ENCODE measurements at regions not wholly inside any gene's neighbourhood (a gene's known extent, or its start where the extent isn't known, plus 50 kb on each side); places are given as distances from the start of the nearest gene placed in this dataset.

DNA sequence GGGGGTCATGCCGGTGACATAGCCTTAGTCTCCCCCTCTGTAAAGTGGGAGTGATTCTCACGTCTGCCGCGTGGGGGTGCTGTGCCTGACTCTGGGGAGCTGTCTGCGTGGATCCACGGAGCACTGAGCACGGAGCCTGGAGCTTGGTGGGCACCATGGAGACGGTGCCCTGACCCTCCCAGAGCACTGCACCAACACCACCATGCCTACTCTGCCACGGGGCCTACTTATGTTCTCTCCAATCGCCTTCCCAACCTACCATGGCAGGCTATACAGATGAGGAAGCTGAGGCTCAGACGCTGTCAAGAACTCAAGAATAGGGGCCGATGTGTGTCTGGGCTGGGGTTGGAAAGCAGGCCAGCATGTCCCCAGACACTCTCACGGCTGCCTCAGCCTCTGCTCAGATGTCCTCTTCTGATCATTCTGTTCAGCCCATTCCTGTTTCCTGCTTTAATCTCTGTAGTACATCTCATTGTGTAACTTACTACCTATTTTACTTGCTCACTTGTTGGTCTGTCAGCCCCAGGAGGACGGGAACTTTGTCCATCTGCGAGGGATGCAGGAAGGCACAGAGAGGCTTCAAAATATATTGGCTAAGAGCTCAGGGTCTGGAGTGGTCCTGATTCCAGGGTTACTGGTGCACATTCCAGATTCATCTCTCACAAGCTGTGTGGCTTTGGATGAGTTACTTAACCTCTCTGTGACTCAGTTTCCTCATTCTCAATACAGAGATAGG, 168.1 kb upstream of the HS6ST1 start:
- POLR2A ChIA-PET: no interaction called here

DNA sequence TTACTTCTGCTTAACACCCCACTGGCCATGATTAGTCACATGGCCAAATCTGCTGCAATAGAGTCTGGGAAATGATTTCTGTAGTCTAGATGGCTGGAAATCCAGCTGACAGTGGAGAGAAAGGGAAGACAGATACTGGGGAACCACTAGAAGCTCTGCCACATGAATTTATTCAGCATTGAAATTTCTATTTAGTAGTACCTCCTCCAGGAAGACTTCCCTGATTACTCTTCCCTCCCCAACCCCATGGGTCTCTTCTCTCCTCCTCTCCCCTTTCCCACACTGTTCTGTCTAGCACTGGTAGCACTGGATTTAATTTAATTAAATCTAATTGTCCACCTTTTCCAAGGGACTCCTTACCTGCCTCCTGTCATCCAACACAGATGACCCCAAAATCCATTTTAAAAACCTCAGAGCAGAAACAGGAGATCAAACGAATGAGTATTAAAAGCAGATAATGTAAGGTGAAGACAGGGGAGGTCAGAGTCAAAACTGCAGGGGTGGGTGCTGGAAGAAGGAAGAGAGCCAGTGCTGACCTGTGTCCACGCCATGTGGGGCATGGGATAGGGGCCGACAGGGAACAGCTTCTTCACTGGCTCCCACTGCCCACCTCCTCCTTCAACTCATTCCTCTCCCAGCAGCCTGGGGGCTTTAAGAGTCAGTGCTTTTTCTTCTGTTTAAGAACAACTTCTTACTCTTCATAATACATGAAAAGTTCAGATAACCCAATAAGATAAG, 169.2 kb upstream of the HS6ST1 start:
- POLR2A ChIA-PET: no interaction called here
- Mint-ChIP-seq H3K4me1 (no peaks in the 10 kb centered on the region), H3K9me3 (no peaks in the 10 kb centered on the region), H3K27ac (no peak overlapping the region), H3K27me3 (peaks cover 10% of the 10 kb centered on the region), H3K4me3 (no peak overlapping the region), H3K36me3 (ENCODE audit: low read depth) (no peaks in the 10 kb centered on the region)
- CTCF ChIA-PET: interaction anchor here (1.5 kb wide), 1 partner anchor 21 kb away, joined by 3 read pairs; no protein-coding TSS in a partner anchor
- no peak for DNase-seq

More for the DNA sequence above, 168.1 kb upstream of the HS6ST1 start:
- CTCF ChIA-PET: interaction anchor here (1.5 kb wide), 1 partner anchor 22 kb away, joined by 3 read pairs; no protein-coding TSS in a partner anchor
- no peaks in the 10 kb centered on the region for H3K4me1 Mint-ChIP-seq
- no peaks in the 10 kb centered on the region for H3K36me3 Mint-ChIP-seq (ENCODE audit: low read depth)
- H3K4me3 Mint-ChIP-seq: no peak overlapping the region
- H3K9me3 Mint-ChIP-seq: no peaks in the 10 kb centered on the region
- DNase-seq: no peak
- no peak overlapping the region for H3K27ac Mint-ChIP-seq
- H3K27me3 Mint-ChIP-seq: peaks cover 10% of the 10 kb centered on the region

DNA sequence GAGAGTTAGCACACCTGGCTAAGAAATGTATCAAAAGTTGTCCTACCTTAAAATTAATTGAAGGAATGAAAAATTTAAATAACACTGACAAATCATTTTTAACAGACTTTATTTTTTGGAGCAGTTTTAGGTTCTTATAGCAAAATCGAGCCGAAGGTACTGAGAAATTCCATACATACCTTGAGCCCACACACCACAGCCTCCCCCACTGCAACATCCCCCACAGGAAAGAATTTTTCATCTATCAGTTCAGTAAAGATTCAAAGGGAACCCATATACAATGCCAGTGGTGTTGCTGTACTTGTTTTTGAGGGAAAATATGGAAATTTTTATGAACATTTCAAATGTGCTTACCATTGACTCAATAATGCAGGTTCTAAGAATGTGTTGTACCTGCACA, 169.8 kb upstream of the HS6ST1 start:
- CTCF ChIA-PET: no interaction called here
- no peak for DNase-seq
- peaks cover 10% of the 10 kb centered on the region for H3K27me3 Mint-ChIP-seq
- POLR2A ChIA-PET: no interaction called here
- H3K9me3 Mint-ChIP-seq: no peaks in the 10 kb centered on the region
- H3K4me1 Mint-ChIP-seq: no peaks in the 10 kb centered on the region
- H3K27ac Mint-ChIP-seq: no peak overlapping the region
- no peak overlapping the region for H3K4me3 Mint-ChIP-seq
- H3K36me3 Mint-ChIP-seq (ENCODE audit: low read depth): no peaks in the 10 kb centered on the region

DNA sequence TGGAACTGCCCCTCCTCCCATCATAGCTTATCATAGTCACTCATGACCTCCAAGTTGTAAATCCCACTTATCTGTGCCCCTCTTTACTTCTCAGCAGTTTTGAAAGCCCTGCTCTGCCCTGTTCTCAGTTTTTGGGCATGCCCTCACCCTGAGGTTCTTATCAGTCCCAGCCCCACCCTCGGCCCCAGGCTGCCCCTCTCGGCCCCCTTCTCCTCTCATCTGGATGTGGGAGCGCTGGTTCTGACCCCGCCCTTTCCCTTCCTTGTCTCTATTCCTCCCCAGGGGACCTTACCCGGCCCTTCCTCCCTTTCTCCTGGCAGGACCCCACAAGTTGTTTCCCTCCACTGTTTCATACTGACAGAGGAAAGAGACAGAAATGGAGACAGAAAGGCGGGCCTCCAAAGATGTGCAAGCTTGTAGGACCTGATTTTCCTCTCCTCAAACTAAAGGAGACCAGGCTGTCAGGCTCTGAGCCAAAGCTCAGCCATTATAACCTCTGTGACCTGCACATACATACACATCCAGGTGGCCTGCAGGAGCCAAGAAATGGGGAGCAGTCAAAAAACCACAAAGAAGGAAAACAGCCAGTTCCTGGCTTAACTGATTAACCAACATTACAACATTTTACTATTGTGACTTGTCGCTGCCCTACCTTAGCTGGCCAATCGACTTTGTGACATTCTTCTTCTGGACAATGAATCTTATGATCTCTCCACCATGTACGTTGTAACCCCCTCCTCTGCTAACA, 171.0 kb upstream of the HS6ST1 start:
- ChIA-PET CTCF (interaction anchor here (0.5 kb wide), 1 partner anchor 485 kb away, joined by 6 read pairs; no protein-coding TSS in a partner anchor), POLR2A (no interaction called here)
- H3K4me1 Mint-ChIP-seq: no peaks in the 10 kb centered on the region
- H3K36me3 Mint-ChIP-seq (ENCODE audit: low read depth): no peaks in the 10 kb centered on the region
- no peaks in the 10 kb centered on the region for H3K9me3 Mint-ChIP-seq
- no peak for DNase-seq
- no peak overlapping the region for H3K27ac Mint-ChIP-seq
- H3K4me3 Mint-ChIP-seq: no peak overlapping the region
- H3K27me3 Mint-ChIP-seq: peaks cover 8% of the 10 kb centered on the region

DNA sequence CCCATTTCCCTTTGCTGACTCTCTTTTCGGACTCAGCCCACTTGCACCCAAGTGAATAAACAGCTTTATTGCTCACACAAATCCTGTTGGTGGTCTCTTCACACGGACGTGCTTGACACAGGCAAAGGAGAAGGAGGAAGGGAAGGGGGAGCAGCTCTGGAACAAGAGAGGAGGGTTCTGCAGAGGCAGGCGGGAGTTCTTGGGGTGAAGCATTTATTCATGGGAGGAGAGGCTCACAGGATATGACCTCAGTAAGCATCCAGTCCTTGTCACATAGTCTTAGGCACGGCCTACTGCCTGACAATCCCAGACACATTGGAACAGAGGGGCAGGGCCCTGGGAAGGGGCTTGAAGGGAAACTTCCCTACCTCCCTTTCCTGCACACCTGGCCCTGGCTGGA, 171.7 kb upstream of the HS6ST1 start:
- Mint-ChIP-seq H3K4me1 (no peaks in the 10 kb centered on the region), H3K36me3 (ENCODE audit: low read depth) (no peaks in the 10 kb centered on the region), H3K27me3 (peaks cover 8% of the 10 kb centered on the region), H3K27ac (no peak overlapping the region), H3K9me3 (no peaks in the 10 kb centered on the region), H3K4me3 (no peak overlapping the region)
- ChIA-PET POLR2A (no interaction called here), CTCF (no interaction called here)
- no peak for DNase-seq

DNA sequence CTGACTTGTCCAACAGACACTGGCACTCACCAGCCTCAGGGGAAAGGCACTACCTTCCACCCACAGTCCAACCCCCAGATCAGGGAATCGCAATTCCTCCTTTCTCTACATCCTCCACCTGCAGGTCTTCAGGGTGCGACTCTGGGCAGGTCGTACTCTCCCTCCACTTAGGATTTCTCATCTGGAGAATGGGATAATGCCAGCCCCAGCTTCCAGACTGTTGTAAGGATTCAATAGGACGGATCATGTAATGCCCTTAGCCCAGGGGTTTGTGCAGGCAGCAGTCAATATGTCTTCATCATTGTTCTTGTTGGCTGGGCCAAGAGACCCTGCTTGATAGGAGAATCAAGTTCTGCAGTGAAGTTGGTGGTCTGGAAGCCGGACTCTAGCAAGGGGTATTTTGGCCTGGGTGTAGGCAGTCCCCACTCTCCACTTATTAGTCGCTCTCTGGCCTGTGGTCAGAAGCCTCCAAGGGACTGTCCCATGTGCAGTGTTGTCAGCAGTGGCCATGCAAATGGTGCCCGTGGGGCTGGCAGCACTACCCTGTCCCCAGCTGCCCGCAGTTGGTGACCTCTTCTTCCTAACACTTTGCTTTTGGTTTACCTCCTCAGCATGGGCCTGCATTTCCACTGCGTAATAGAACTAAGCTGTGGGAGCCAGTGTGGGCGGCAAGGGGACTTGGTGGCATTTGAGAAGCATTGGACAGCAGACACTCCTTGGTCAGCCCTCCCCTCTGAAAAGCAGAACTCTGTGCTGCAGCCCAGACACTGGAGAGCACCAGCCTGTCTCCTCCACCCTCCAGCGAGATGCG, 172.4 kb upstream of the HS6ST1 start:
- DNase-seq: no peak
- ChIA-PET CTCF (interaction anchor here (1.2 kb wide), 1 partner anchor 16 kb away, joined by 3 read pairs; no protein-coding TSS in a partner anchor), POLR2A (no interaction called here)
- Mint-ChIP-seq H3K4me3 (no peak overlapping the region), H3K36me3 (ENCODE audit: low read depth) (no peaks in the 10 kb centered on the region), H3K27ac (no peak overlapping the region), H3K9me3 (no peaks in the 10 kb centered on the region), H3K27me3 (peaks cover 8% of the 10 kb centered on the region), H3K4me1 (no peaks in the 10 kb centered on the region)

DNA sequence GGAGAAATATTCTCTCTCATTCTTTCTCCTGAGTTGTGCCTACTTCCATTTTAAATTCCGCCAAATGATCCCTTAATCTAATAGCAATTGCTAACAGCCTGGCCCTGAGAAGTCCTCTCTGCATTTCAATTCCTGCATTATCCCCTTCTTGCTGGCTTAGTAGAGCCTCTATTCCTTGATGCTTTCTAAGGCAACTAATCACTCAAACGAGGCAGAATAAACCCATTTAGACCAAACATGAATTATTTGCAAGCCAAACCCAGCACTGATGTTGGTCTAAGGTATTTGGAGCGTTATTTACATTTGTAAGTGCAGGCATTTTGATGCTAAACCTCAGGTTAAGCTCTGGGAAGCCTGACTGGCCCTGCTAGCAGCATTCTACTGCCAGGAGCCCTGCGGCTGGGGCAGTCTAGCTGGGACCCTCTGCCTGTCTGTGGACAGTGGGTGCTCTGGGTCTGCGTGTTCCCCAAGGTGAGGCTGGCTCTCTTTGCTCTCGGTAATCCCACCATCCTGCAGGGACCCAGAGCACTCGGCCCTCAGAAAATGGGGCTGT, 173.1 kb upstream of the HS6ST1 start:
- H3K4me1 Mint-ChIP-seq: no peaks in the 10 kb centered on the region
- H3K9me3 Mint-ChIP-seq: no peaks in the 10 kb centered on the region
- no peaks in the 10 kb centered on the region for H3K36me3 Mint-ChIP-seq (ENCODE audit: low read depth)
- DNase-seq: no peak
- peaks cover 8% of the 10 kb centered on the region for H3K27me3 Mint-ChIP-seq
- no peak overlapping the region for H3K4me3 Mint-ChIP-seq
- ChIA-PET CTCF (interaction anchor here (1.2 kb wide), 1 partner anchor 15 kb away, joined by 3 read pairs; no protein-coding TSS in a partner anchor), POLR2A (no interaction called here)
- no peak overlapping the region for H3K27ac Mint-ChIP-seq

DNA sequence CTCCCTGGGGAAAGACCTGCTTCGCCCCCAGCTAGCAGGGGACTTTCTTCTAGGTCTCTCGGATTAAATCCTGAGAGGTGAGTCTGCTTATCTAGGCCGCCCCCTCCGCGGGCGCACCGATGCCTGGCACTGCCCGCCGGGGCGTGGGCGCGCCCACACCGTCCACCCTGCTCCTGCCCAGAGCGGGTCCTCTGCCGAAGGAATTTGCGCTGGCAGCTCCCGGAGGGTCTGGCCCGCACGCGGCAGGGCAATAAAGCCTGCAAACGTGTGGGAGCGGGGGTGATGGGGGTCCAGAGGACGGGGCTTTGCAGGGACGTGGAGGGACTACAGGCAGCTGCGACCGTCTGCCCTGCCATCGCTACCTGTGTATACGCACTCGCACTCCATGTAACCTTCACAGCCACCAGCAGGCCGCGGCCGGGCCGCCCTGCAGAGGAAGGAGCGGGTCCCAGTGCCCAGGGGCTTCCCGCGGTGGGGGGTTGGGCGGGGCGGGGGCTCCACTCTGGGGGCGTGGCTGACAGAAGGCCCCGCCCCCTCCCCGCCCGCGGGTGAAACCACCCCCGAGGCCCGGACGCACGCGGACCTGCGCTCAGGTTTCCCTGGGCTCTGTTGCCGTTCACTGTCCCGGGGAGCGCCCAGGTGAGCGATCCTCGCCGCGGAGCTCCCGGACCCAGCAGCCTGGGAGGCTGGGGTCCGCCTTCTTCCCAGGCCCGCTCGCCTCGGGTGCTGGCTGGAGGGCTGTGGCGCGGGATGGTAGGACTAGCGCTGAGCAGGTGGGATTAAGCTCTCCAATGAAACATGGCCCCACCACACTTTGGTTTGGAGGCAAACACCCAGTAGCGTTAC, 174.5 kb upstream of the HS6ST1 start:
- Mint-ChIP-seq H3K27ac (no peak overlapping the region), H3K27me3 (peaks cover 6% of the 10 kb centered on the region), H3K4me3 (no peak overlapping the region), H3K36me3 (ENCODE audit: low read depth) (no peaks in the 10 kb centered on the region), H3K4me1 (no peaks in the 10 kb centered on the region), H3K9me3 (no peaks in the 10 kb centered on the region)
- POLR2A ChIA-PET: no interaction called here
- CTCF ChIA-PET: no interaction called here
- no peak for DNase-seq

DNA sequence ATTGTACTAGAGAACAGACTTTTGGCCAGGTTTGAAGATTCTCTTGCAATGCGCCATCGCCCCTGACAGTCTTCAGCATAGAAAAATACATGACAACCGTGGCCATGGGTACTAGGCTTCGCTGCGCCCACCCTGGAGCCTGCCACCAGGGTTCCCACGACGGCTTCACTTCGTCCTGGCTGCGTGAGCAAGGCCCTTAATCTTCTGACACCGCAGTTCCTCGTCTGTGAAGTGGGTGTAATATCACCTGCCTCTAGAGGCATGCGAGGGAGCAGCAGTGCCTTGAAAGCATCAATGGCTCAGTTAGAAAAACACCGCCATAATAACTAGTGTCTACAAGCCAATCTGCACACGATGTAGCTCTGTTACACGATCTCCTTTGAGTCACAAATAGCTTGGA, 175.2 kb upstream of the HS6ST1 start:
- CTCF ChIA-PET: no interaction called here
- H3K27ac Mint-ChIP-seq: no peak overlapping the region
- POLR2A ChIA-PET: no interaction called here
- H3K4me3 Mint-ChIP-seq: no peak overlapping the region
- peaks cover 6% of the 10 kb centered on the region for H3K27me3 Mint-ChIP-seq
- DNase-seq: no peak
- no peaks in the 10 kb centered on the region for H3K4me1 Mint-ChIP-seq
- no peaks in the 10 kb centered on the region for H3K36me3 Mint-ChIP-seq (ENCODE audit: low read depth)
- H3K9me3 Mint-ChIP-seq: no peaks in the 10 kb centered on the region

DNA sequence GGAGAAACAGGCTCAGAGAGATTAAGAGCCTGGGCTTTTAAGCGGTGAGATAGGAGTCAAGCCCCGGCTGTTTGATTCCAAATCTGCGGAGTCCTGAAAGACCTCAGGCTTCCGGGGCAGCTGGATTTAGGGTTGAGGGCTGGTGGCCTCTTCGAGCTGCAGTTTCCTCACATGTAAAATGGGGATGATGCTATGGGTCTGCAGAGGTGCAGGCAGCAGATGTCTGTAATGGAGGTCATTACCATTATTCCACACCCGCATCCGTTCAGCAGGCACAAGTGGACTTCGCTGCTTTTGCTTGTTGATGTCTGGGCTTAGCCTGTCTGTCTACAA, 175.6 kb upstream of the HS6ST1 start:
- POLR2A ChIA-PET: no interaction called here
- no peak overlapping the region for H3K27ac Mint-ChIP-seq
- H3K4me3 Mint-ChIP-seq: no peak overlapping the region
- no peaks in the 10 kb centered on the region for H3K4me1 Mint-ChIP-seq
- H3K27me3 Mint-ChIP-seq: peaks cover 6% of the 10 kb centered on the region
- DNase-seq: no peak
- CTCF ChIA-PET: no interaction called here
- no peaks in the 10 kb centered on the region for H3K9me3 Mint-ChIP-seq
- H3K36me3 Mint-ChIP-seq (ENCODE audit: low read depth): no peaks in the 10 kb centered on the region

DNA sequence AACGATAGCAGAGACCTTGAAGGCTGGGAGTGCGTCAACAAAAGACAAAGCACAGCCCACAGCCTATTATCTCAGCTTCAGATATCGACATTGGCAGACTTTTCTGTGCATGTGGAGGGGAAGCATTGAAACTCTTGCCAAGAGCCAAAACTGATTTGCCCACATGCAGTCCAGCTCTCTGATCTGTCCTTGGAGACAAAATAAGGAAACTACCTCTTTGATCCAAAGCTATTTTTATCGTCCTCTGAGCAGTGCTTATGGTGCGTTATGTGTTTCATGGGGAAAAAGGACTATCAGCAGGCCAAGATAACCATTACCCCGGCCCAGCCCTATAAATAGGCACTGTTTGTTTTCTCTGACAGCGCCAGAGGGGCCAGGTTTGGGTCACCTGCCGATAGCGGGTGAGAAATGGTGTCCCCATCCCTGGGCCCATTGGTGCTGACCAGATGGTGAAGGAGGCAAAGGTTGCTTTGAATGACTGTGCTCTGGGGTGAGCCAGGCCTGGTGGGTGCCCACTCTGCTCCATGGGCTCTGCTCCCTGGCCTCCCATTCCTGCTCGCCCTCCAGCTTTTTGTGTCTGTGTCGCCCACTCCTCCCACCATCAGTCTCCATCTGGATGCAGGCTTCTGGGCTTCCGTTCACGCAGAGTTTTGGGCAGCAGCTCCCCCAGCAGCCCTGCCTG, 176.1 kb upstream of the HS6ST1 start:
- H3K4me1 Mint-ChIP-seq: no peaks in the 10 kb centered on the region
- no peaks in the 10 kb centered on the region for H3K9me3 Mint-ChIP-seq
- no peak overlapping the region for H3K27ac Mint-ChIP-seq
- H3K27me3 Mint-ChIP-seq: peaks cover 1% of the 10 kb centered on the region
- CTCF ChIA-PET: no interaction called here
- H3K4me3 Mint-ChIP-seq: no peak overlapping the region
- no peaks in the 10 kb centered on the region for H3K36me3 Mint-ChIP-seq (ENCODE audit: low read depth)
- POLR2A ChIA-PET: no interaction called here
- no peak for DNase-seq
